Thymus (tissue), 11 donors: ENCODE measurements at regions not wholly inside any gene's neighbourhood (a gene's known extent, or its start where the extent isn't known, plus 50 kb on each side); places are given as distances from the start of the nearest gene placed in this dataset.

ENCODE experiments used
- DNase-seq, 9 donors: peaks; one replicate each; pipeline ENCODE4 v3.0.0-alpha.2; 2013; ENCODE audit warnings: low spot score in 9 of 9, low read depth in 6 of 9, missing footprints in 1 of 9
- H3K27ac ChIP-seq, 2 donors: one replicate each; pipeline ENCODE4 v1.5.1; 2013; ENCODE audit warnings: control low read depth in 1 of 2, low read depth in 1 of 2, low read length in 1 of 2, mild to moderate bottlenecking in 1 of 2, moderate library complexity in 1 of 2
- H3K27me3 ChIP-seq, 2 donors: one replicate each; pipeline ENCODE4 v1.5.1; 2013; ENCODE audit warnings: low read length in 1 of 2; ENCODE audit not compliant: control insufficient read depth in 2 of 2, insufficient read depth in 1 of 2
- H3K36me3 ChIP-seq, 2 donors: one replicate each; pipeline ENCODE4 v1.5.1; 2013; ENCODE audit warnings: low read length in 1 of 2, mild to moderate bottlenecking in 1 of 2, moderate library complexity in 1 of 2; ENCODE audit not compliant: control insufficient read depth in 2 of 2, insufficient read depth in 2 of 2
- H3K4me1 ChIP-seq, 2 donors: one replicate each; pipeline ENCODE4 v1.5.1; 2013; ENCODE audit warnings: low read length in 2 of 2; ENCODE audit not compliant: control insufficient read depth in 2 of 2, insufficient read depth in 2 of 2
- H3K4me3 ChIP-seq, 2 donors: one replicate each; pipeline ENCODE4 v1.5.1; 2013; ENCODE audit warnings: low read length in 2 of 2, control low read depth in 1 of 2, mild to moderate bottlenecking in 1 of 2
- H3K9me3 ChIP-seq, 2 donors: one replicate each; pipeline ENCODE4 v1.5.1; 2013; ENCODE audit warnings: low read length in 1 of 2, mild to moderate bottlenecking in 1 of 2; ENCODE audit not compliant: control insufficient read depth in 2 of 2, insufficient read depth in 1 of 2
- WGBS: extraction: QIAGEN DNeasy Blood & Tissue Kit; methylation state at CpG from one replicate; pipeline ENCODE4 v1.1.7; 2013; 5-methylcytosine and 5-hydroxymethylcytosine counted together
- donor health status: healthy.

DNA sequence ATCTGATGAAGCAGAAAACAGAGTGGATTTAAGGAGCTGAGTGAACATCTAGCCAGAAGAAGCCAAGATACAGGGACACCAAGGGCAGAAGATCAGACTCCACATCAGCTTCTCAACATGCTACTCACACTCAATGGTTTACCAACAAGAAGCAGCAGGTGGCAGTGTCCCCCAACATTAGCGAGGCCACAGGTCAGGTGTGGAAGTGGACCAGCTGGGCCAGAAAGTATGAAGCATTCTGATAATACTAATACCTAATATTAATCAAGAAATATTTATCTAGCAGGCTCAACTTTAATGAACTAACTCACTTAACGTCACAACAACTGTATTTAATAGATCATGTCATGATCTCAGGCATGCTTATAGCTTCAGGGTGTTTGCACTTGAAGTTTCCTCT is 73.4 kb upstream of the TTC29 start:
- WGBS, result 81% methylated on average over 2 of the region's 2 CpGs
- DNase-seq, result peak in 7 of 9 donors; percentile 5 to 52 (median 20)
- no peaks in the 10 kb centered on the region for H3K27me3 ChIP-seq
- no peaks in the 10 kb centered on the region for H3K4me1 ChIP-seq
- no peak overlapping the region for H3K4me3 ChIP-seq
- no peaks in the 10 kb centered on the region for H3K9me3 ChIP-seq
- no peak overlapping the region for H3K27ac ChIP-seq
- no peaks in the 10 kb centered on the region for H3K36me3 ChIP-seq

DNA sequence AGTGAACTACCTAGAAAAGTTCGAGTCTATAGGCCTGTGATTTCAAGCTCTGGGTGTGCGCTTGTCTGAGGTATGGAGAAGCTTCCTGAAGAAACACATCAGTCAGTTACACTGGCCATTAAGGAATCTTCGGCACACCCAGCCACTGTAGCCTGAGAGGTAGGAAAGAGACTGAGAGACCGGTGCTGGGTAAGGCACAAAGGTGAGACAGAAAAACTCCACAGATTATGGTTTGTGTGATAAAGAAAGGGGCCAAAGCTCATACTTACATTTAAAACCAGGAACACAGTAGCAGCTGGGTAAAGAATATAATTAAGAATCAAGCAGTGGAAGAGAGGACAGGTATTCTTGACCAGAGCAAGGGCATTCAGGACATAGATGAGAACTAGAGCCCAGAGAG is 74.8 kb upstream of the TTC29 start:
- no peaks in the 10 kb centered on the region for H3K27me3 ChIP-seq
- no peak overlapping the region for H3K4me3 ChIP-seq
- no peaks in the 10 kb centered on the region for H3K36me3 ChIP-seq
- no peak for DNase-seq
- WGBS, result 94% methylated on average over 4 of the region's 4 CpGs
- H3K4me1 ChIP-seq, result no peaks in the 10 kb centered on the region
- no peak overlapping the region for H3K27ac ChIP-seq
- no peaks in the 10 kb centered on the region for H3K9me3 ChIP-seq

DNA sequence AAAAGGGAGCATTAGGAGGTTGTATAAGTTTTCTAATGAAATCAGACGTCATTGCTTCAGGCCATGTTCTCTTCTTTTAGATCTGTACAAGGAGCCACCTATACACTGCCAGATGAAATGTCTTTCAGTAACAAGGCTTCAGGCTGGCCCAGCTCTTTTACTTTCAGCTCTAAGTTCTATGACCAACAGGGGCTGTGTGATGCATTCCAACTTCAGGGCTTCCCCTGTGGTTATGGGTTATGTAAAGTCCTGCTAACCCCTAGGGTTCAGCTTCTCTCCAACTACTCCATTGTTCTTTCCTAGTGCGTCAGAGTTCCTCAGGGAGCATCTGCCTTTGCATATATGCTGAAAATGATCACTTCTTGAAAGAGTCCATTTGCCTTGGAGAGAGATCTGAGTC is 79.4 kb upstream of the TTC29 start:
- no peak for DNase-seq
- WGBS, result 96% methylated on average over 2 of the region's 2 CpGs
- Histone ChIP-seq H3K36me3 (no peaks in the 10 kb centered on the region), H3K4me1 (no peaks in the 10 kb centered on the region), H3K27ac (no peak overlapping the region), H3K4me3 (no peak overlapping the region), H3K27me3 (no peaks in the 10 kb centered on the region), H3K9me3 (no peaks in the 10 kb centered on the region)

DNA sequence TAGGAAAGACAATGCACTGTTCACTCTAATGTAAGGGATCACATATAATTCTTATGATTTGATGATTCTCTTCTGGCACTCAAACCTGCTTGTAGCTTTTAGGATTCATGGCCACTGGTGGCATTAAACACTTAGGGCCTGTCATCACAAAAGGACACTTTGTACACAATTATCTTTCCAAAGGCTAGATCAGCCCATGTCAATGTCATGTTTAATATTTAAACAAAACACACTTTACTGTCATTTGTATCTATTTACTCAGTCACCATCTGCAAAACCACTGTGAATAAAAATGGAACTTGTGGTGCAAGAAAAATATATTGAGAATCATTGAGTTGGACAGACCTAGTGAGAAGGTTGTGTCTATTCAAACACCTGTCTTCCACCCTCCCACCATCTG is 83.6 kb upstream of the TTC29 start:
- Histone ChIP-seq H3K36me3 (no peaks in the 10 kb centered on the region), H3K9me3 (no peaks in the 10 kb centered on the region), H3K27me3 (no peaks in the 10 kb centered on the region), H3K27ac (no peak overlapping the region), H3K4me1 (no peaks in the 10 kb centered on the region), H3K4me3 (no peak overlapping the region)
- no peak for DNase-seq

DNA sequence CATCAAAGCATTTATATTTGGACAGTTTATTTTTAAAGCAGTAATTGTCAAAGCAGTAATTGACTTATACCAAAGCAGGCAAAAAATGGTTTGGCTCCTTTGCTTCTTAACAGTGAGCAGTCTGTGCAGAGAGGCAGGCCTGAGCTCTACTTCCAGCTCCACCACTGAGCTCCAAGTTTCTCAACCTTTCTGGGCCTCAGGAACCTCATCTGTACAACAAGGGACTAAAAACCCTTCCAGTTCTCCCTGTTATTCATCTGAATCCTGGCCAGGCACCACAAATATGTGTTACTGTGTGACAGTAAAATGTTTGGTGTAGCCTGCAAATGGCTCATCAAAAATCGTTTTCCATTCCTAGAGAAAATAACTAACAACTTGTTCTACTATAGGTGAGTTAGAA is 88.7 kb upstream of the TTC29 start:
- 92% methylated on average over 1 of the region's 1 CpG for WGBS
- H3K4me1 ChIP-seq, result no peaks in the 10 kb centered on the region
- H3K27ac ChIP-seq, result no peak overlapping the region
- no peak for DNase-seq
- H3K27me3 ChIP-seq, result peaks cover 0 to 3% of the 10 kb centered on the region in 2 donors
- no peaks in the 10 kb centered on the region for H3K36me3 ChIP-seq
- H3K4me3 ChIP-seq, result no peak overlapping the region
- H3K9me3 ChIP-seq, result no peaks in the 10 kb centered on the region

DNA sequence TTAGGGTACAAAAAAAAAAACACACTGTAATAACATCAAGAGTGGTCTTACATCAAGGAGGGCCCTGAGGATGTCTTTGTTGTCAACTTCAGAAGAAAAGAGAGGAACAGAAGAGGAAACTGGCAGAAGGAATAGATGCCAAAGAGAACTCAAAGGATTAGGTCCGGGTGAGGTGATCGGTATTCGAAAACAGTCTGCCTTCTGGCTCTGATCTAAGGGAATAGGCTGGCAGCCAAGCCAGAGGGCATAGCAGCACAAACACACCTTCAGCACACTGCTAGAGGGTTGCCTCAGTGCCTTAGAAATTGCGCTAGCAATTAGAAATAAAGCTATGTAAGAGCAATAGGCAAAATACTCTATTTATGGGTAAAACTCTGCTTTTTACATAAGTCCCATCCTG is 91.4 kb upstream of the TTC29 start:
- Histone ChIP-seq H3K36me3 (no peaks in the 10 kb centered on the region), H3K9me3 (no peaks in the 10 kb centered on the region), H3K4me1 (no peaks in the 10 kb centered on the region), H3K27ac (no peak overlapping the region), H3K4me3 (no peak overlapping the region), H3K27me3 (peaks cover 0 to 6% of the 10 kb centered on the region in 2 donors)
- DNase-seq, result no peak
- 94% methylated on average over 4 of the region's 4 CpGs for WGBS

DNA sequence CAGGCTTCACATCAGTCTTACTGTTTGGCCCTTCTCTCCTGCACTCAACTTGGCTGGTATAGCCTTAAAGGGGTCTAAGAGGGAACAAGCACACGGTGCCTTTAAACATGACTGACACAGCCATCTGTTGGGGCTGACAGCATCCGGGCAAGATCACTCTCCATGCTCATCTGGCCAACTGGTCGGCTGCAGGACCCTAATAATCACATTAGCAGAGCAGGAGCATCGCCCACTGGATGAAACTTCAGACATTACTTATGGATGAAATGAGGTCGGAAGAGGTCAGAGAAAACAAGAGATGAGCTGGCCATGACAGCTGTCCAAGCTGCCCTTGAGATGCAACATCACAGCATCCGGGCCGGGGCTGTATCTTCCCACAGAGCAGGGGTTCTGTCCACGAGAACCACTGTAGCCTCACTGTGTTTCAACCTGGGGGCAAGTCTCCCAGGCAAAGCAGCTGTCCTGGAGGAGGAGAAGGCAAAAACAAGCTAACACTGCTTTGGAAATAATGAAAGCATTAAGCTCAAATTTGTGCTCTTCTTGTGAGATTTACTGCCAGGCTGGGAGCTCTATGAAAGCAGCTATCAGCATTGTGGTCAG is 94.4 kb upstream of the TTC29 start:
- Histone ChIP-seq H3K4me1 (no peaks in the 10 kb centered on the region), H3K36me3 (no peaks in the 10 kb centered on the region), H3K9me3 (no peaks in the 10 kb centered on the region), H3K4me3 (no peak overlapping the region), H3K27ac (no peak overlapping the region), H3K27me3 (peaks cover 0 to 6% of the 10 kb centered on the region in 2 donors)
- DNase-seq, result no peak
- 96% methylated on average over 8 of the region's 8 CpGs for WGBS

DNA sequence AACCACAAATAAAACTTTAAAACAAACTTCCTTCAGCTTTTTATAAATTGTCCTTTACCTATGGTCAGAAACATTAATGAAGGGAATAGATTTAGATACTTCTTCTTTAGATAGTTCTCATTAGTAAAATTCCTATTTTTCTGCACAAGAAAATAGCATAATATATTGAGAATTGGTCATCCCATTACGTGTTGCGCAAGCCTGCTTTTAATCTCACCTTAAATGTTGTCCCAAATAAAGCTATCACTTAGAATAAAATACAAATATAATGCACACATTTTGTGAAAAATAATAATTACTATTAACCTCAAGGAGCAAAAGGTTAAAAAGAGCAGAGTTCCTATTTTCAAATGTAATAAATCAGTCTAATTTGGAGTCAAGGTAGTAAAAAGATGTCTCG is 95.2 kb upstream of the TTC29 start:
- Histone ChIP-seq H3K27me3 (peaks cover 0 to 6% of the 10 kb centered on the region in 2 donors), H3K36me3 (no peaks in the 10 kb centered on the region), H3K4me3 (no peak overlapping the region), H3K4me1 (no peaks in the 10 kb centered on the region), H3K27ac (no peak overlapping the region), H3K9me3 (no peaks in the 10 kb centered on the region)
- no peak for DNase-seq
- WGBS, result 83% methylated on average over 3 of the region's 3 CpGs

DNA sequence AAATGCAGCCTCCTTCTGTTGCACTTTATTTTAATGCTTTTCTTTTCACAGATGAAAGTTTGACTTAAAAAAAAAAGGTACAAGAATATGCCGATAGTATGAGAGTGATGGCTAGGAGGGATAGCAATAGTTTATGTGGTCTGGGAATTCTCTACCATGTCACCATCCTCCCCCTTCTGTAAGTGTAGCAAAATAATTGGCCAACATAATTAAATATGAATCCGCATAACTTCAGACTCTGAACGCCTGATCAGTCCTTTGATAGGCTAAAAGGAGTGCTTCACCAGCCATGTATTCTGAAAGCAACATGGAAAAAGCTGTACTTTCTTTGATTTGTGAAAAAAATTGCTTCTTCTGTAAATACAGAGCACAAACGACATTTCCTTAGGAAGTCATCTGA is 95.7 kb upstream of the TTC29 start:
- Histone ChIP-seq H3K9me3 (no peaks in the 10 kb centered on the region), H3K27ac (no peak overlapping the region), H3K36me3 (no peaks in the 10 kb centered on the region), H3K4me3 (no peak overlapping the region), H3K4me1 (no peaks in the 10 kb centered on the region), H3K27me3 (peaks cover 0 to 2% of the 10 kb centered on the region in 2 donors)
- 54% methylated on average over 4 of the region's 4 CpGs for WGBS
- DNase-seq, result no peak

DNA sequence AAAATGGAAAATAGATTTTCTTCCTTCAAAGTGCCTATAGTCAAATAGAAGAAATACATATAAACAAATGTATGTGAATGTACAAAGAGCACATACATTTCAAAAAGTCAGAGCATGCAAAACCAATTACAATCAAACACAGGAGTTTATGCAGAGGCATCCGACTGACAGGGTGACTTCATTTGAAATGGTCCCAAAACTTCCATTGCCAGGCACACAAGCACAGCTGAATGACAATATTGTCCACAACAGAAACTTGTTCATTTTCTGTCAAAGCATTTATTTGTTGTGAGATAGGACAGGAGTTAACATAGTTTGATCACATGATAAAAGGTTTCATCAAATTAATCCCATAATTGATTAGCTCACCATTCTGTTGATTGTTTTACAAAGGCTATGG is 96.4 kb upstream of the TTC29 start:
- Histone ChIP-seq H3K27ac (no peak overlapping the region), H3K9me3 (no peaks in the 10 kb centered on the region), H3K4me3 (no peak overlapping the region), H3K27me3 (peaks cover 0 to 2% of the 10 kb centered on the region in 2 donors), H3K36me3 (no peaks in the 10 kb centered on the region), H3K4me1 (no peaks in the 10 kb centered on the region)
- DNase-seq, result no peak
- 92% methylated on average over 1 of the region's 1 CpG for WGBS
